AG10803 (cell line): ENCODE measurements at regions not wholly inside any gene's neighbourhood (a gene's known extent, or its start where the extent isn't known, plus 50 kb on each side); places are given as distances from the start of the nearest gene placed in this dataset.

Experiments
- DNase-seq: peaks from one replicate; pipeline ENCODE4 v3.0.0; 2010; ENCODE audit warnings: low read depth
- H3K4me3 ChIP-seq: 2 replicates; pipeline ENCODE4 v1.5.1; 2011; ENCODE audit warnings: mild to moderate bottlenecking, low read length, control low read depth
- TF ChIP-seq, protein P1 (sequence below): conservative IDR thresholded peaks from 2 replicates; pipeline ENCODE4 v1.5.1; 2011; ENCODE audit warnings: mild to moderate bottlenecking, low read length, control low read depth, inconsistent platforms

DNA sequence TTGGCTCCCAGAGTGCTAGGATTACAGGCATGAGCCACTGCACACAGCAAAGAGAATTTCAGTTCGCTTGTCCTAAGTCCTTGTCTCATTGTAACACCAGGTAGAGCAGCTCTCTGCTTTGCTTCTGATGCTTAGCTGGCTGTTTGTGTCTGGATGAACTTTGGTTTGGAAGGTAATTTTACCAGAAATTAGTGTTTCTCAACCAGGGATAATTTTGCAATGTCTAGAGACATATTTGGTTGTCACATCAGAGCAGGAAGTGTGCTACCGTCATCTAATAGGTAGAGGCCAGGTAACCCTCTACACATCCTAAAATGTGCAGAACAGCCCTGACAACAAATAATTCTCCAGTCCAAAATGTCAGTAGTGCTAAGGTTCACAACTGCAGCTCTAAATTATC, 108.8 kb downstream of the SNX18 start:
- TF ChIP-seq, protein P1, sequence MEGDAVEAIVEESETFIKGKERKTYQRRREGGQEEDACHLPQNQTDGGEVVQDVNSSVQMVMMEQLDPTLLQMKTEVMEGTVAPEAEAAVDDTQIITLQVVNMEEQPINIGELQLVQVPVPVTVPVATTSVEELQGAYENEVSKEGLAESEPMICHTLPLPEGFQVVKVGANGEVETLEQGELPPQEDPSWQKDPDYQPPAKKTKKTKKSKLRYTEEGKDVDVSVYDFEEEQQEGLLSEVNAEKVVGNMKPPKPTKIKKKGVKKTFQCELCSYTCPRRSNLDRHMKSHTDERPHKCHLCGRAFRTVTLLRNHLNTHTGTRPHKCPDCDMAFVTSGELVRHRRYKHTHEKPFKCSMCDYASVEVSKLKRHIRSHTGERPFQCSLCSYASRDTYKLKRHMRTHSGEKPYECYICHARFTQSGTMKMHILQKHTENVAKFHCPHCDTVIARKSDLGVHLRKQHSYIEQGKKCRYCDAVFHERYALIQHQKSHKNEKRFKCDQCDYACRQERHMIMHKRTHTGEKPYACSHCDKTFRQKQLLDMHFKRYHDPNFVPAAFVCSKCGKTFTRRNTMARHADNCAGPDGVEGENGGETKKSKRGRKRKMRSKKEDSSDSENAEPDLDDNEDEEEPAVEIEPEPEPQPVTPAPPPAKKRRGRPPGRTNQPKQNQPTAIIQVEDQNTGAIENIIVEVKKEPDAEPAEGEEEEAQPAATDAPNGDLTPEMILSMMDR: no peak
- no peak for DNase-seq
- H3K4me3 ChIP-seq: no peak overlapping the region

DNA sequence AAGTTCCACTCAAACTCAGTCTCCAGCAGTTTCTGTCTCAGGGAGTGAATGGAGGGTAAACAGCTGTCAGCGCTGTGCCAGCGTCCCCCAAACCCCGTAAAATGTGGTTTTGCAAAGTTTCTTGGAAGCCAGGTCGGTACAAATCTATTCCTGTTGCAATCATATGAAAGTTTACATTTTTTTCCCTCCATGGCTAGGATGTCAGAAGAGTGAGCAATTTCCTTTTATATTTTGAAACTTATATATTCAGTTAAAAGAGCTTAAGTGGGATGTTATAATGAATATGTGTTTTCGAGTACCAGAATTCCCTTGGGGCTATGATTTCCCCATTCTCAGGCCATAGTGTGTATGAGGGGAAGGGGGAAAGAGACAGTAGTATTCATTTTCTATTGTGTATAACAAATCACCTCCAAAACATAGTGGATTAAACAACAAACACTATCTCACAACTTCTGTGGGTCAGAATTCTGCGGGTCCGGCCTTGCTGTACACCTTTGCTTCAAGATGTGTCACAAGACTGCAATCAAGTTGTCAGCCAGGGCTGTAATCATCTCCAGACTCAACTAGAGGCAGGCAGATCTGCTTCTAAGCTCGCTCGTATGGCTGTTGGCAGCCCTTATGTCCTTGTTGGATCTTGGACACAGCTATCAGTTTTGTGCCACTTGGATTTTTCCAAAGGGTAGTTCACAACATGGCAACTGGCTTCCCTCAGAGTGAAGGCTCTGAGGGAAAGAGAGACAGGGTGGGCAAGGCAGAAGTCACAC, 107.4 kb downstream of the SNX18 start:
- H3K4me3 ChIP-seq: no peak overlapping the region
- TF ChIP-seq, protein P1: no peak
- DNase-seq: peak; percentile 90

DNA sequence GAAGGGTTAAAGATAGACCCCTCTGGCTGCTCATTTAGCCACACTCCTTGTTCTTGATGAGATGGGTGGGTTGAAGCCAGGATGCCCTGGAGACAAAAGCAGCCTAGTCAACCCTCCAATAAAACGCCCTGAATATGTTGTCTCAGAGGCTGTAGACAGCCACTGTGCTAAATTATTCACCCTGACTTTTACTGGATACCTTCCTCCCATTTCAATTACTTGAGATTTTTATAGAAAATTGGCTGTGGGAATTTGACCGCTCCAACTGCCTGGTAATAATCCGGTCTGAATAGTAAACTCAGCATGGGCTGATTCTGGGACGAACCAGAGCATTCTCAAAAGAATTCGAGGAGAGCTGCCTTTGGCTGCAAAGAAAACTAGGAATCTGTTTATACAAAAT, 104.2 kb downstream of the SNX18 start:
- no peak overlapping the region for H3K4me3 ChIP-seq
- TF ChIP-seq, protein P1: no peak
- no peak for DNase-seq

DNA sequence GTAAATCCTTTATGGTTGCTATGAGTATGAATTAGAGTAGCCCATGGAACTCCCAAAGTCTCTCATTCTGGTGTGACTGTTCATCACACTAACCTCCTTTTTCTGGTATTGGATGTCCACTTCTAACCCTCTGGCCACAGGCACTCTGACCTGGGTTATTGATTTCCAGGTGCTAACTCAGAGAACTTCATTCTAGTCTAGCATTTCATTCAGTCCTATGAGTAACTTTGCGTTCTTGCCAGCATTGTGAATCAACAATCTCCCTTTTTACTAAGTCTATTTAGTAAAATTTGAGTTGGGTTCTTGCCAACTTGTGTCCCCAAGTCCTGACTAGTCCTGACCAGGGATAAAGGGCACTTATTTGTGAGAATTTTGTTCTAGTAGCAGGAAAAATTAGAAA, 103.5 kb downstream of the SNX18 start:
- no peak overlapping the region for H3K4me3 ChIP-seq
- TF ChIP-seq, protein P1: no peak

DNA sequence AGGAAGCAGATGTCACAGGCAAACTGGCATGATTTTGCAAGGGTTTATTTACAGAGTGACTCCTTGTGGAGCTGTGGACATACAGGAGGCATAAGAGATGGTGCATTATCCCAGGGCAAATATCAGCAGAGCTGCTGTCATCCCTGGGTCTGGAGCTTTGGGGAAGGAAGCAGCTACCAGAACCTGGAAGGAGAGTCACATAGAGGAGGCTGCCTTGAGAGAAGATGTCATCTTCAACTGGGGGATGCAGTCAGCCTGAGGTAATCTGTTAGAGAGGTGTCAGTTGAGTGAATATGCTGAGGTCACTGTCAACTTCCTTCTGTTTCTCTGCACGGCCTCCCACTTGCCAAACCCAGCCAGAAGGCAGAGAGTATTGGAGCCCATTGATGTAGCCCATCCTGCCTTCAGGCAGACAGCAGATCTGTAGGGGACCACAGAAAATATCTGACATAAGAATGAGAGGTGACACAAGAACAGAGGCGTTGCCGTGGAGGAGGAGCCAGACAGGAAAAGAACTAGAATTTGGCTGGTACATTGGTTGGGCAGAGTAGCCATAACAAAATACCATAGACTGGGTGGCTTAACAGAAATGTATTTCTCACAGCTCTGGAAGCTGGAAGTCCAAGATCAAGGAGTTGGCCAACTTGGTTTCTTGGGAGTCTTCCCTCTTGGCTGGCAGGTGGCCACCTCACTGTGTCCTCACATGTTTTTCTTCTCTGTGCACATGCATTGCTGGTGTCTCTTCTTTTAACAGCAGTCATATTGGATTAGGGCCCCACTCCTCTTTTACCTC, 102.8 kb downstream of the SNX18 start:
- TF ChIP-seq, protein P1: no peak

More for the DNA sequence above, 103.5 kb downstream of the SNX18 start:
- no peak for DNase-seq

DNA sequence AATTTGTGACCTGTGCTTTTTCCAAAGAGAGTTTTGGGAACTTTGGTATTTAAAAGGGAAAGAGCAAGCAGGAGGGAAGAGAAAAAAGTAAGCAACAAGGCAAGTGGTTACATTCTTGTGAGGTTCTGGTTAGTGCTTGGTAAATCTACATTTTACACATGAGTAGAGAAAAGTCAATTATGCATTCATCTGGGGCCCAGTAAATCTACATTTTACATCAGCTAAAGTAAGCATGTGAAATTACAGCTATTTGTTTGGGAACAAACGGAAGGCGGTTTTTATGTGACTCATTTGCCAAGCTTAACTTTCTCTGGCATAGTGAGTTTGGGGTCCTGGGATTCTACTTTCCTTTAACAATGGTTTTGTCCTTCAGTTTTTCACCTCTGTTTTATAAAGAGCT, 102.2 kb downstream of the SNX18 start:
- DNase-seq: peak; percentile 38
- H3K4me3 ChIP-seq: no peak overlapping the region
- TF ChIP-seq, protein P1: no peak

More for the DNA sequence above, 102.8 kb downstream of the SNX18 start:
- H3K4me3 ChIP-seq: no peak overlapping the region
- DNase-seq: peak; percentile 87
